HepG2 (cell line): ENCODE measurements at regions not wholly inside any gene's neighbourhood (a gene's known extent, or its start where the extent isn't known, plus 50 kb on each side); places are given as distances from the start of the nearest gene placed in this dataset.

Source experiments
- ATAC-seq: fragments of 200-7000 bp; cut with Tn5 transposase; 3 replicates; pipeline ENCODE4 v1.9.1; 2020; ENCODE audit warnings: mild to moderate bottlenecking, moderate library complexity
- BruUV-seq: library from RNA; stranded (reverse); fragments of 400-500 nt; replicated peaks from 2 replicates; lab custom pipeline; 2021; lab: Mats Ljungman, UMichigan
- CTCF ChIA-PET: fragments of 300-600 bp; formaldehyde crosslinking; extraction: SDS; loops from one replicate; lab custom pipeline; 2021; ENCODE audit warnings: low total read pairs, inconsistent platforms, low intra/inter-chr PET ratio; lab: Yijun Ruan, JAX
- POLR2A ChIA-PET: fragments of 350-600 bp; sonication (Branson Sonifier 250); formaldehyde crosslinking; loops from one replicate; lab custom pipeline; 2020; ENCODE audit warnings: antibody characterized with exemption, inconsistent platforms; lab: Yijun Ruan, JAX
- DNase-seq: peaks from one replicate; pipeline ENCODE4 v3.0.0-alpha.2; 2015; ENCODE audit warnings: low spot score
- FAIRE-seq: peaks from 3 replicates; lab custom pipeline; 2011; peaks lifted over from hg19 to GRCh38; lab: Jason Lieb, UNC
- H2AFZ ChIP-seq: one replicate; pipeline ENCODE4 v1.6.1; 2011; ENCODE audit warnings: low read length, inconsistent platforms
- H3K27ac ChIP-seq: fragments of 300-600 bp; 3 replicates; pipeline ENCODE4 v1.8.0; 2011; ENCODE audit warnings: mixed run types, mild to moderate bottlenecking, mixed read lengths, low read length, inconsistent platforms; ENCODE audit not compliant: insufficient read depth; ENCODE audit errors: extremely low read length
- H3K27me3 ChIP-seq, 2 experiments: fragments of 200-600 bp in 1 of 2; 2 replicates in 1 of 2; 3 replicates in 1 of 2; pipeline versions ENCODE4 v1.6.0 to v1.8.0; 2011; ENCODE audit warnings: low read length in 2 of 2, mild to moderate bottlenecking in 2 of 2, moderate library complexity in 2 of 2, inconsistent platforms in 1 of 2; ENCODE audit not compliant: insufficient read depth in 2 of 2, control insufficient read depth in 1 of 2
- H3K36me3 ChIP-seq, 2 experiments: fragments of 200-600 bp in 1 of 2; replicated peaks in 1 of 2; 2 replicates in 1 of 2; 3 replicates in 1 of 2; pipeline versions ENCODE4 v1.5.1 to v1.8.0; 2011; ENCODE audit warnings: low read length in 2 of 2, inconsistent platforms in 1 of 2; ENCODE audit not compliant: insufficient read depth in 2 of 2, control insufficient read depth in 1 of 2
- H3K4me1 ChIP-seq: 2 replicates; pipeline ENCODE4 v1.5.1; 2012; ENCODE audit warnings: low read length, inconsistent platforms; ENCODE audit not compliant: insufficient read depth
- H3K4me2 ChIP-seq: 2 replicates; pipeline ENCODE4 v1.6.0; 2011; ENCODE audit warnings: low read depth, low read length, inconsistent platforms
- H3K4me3 ChIP-seq, 3 experiments: fragments of 200-600 bp in 1 of 3; sonication (generic), shearing (Covaris generic) in 1 of 3; replicated peaks in 1 of 3; 2 replicates each; pipeline ENCODE4 v1.5.1; 2011 to 2016; ENCODE audit warnings: low read length in 3 of 3, inconsistent platforms in 2 of 3, low read depth in 2 of 3, mild to moderate bottlenecking in 2 of 3, control low read depth in 1 of 3, mixed read lengths in 1 of 3; ENCODE audit not compliant: insufficient read depth in 1 of 3
- H3K79me2 ChIP-seq: one replicate; pipeline ENCODE4 v1.6.1; 2011; ENCODE audit warnings: low read length, inconsistent platforms; ENCODE audit not compliant: insufficient read depth
- H3K9ac ChIP-seq: 2 replicates; pipeline ENCODE4 v1.6.0; 2011; ENCODE audit warnings: mild to moderate bottlenecking, low read depth, low read length, inconsistent platforms; ENCODE audit not compliant: insufficient read depth
- H3K9me3 ChIP-seq: 2 replicates; pipeline ENCODE4 v1.5.1; 2012; ENCODE audit warnings: mild to moderate bottlenecking, low read length
- H4K20me1 ChIP-seq: 2 replicates; pipeline ENCODE4 v1.6.0; 2011; ENCODE audit warnings: inconsistent platforms, mild to moderate bottlenecking, low read length, moderate library complexity; ENCODE audit not compliant: insufficient read depth
- CTCF ChIP-seq: sonication (generic); formaldehyde crosslinking; IDR thresholded peaks from 2 replicates; pipeline ENCODE4 v1.5.0; 2020; ENCODE audit warnings: mild to moderate bottlenecking, missing genetic modification reagents, moderate library complexity
- EEA1 ChIP-seq: sonication (generic); formaldehyde crosslinking; IDR thresholded peaks from 2 replicates; pipeline ENCODE4 v1.5.1; 2020; ENCODE audit warnings: mild to moderate bottlenecking, missing genetic modification reagents, borderline replicate concordance
- FOSL2 ChIP-seq: sonication (generic); formaldehyde crosslinking; IDR thresholded peaks from 2 replicates; pipeline ENCODE4 v1.4.0; 2020; ENCODE audit warnings: missing genetic modification reagents
- FOXA3 ChIP-seq: IDR thresholded peaks from 2 replicates; pipeline ENCODE4 v1.6.1; 2016; ENCODE audit warnings: missing genetic modification reagents, missing compliant biosample characterization
- GATAD2A ChIP-seq: IDR thresholded peaks from 2 replicates; pipeline ENCODE4 v1.6.1; 2016
- GLI4 ChIP-seq: sonication (generic); formaldehyde crosslinking; IDR thresholded peaks from 2 replicates; pipeline ENCODE4 v1.5.1; 2020; ENCODE audit warnings: missing genetic modification reagents, mild to moderate bottlenecking, moderate library complexity, borderline replicate concordance
- MIXL1 ChIP-seq: IDR thresholded peaks from 2 replicates; pipeline ENCODE4 v1.6.1; 2016
- SATB2 ChIP-seq: sonication (generic); formaldehyde crosslinking; IDR thresholded peaks from 2 replicates; pipeline ENCODE4 v1.5.0; 2020; ENCODE audit warnings: missing genetic modification reagents
- SIN3B ChIP-seq: fragments of 150-350 bp; IDR thresholded peaks from 2 replicates; pipeline ENCODE4 v1.6.1; 2014; ENCODE audit warnings: low read length
- STAG1 ChIP-seq: sonication (generic); formaldehyde crosslinking; IDR thresholded peaks from 2 replicates; pipeline ENCODE4 v1.4.0; 2020; ENCODE audit warnings: missing genetic modification reagents
- TCF7 ChIP-seq: sonication (generic); IDR thresholded peaks from 2 replicates; pipeline ENCODE4 v1.6.1; 2016; ENCODE audit warnings: antibody characterized with exemption, low read depth
- ZNF263 ChIP-seq: sonication (generic); formaldehyde crosslinking; IDR thresholded peaks from 2 replicates; pipeline ENCODE4 v1.4.0; 2020; ENCODE audit warnings: missing genetic modification reagents
- ZNF282 ChIP-seq: fragments of 450-650 bp; IDR thresholded peaks from 2 replicates; pipeline ENCODE4 v1.6.1; 2018; ENCODE audit not compliant: partially characterized antibody
- ZNF772 ChIP-seq: sonication (generic); formaldehyde crosslinking; IDR thresholded peaks from 2 replicates; pipeline ENCODE4 v1.5.0; 2020; ENCODE audit warnings: mild to moderate bottlenecking, missing genetic modification reagents
- WGBS: methylation state at CpG from one replicate; pipeline ENCODE4 v1.1.6; 2017; ENCODE audit warnings: low lambda C conversion rate; 5-methylcytosine and 5-hydroxymethylcytosine counted together
- in situ Hi-C: cut with HindIII; loops from 2 replicates; pipeline ENCODE4 v1.10.0; 2017; ENCODE audit warnings: low pct_unique_long_range_greater_than_20kb; ENCODE audit not compliant: extremely low pct_ligation_motif_present
- intact Hi-C: fragments of 100-400 bp; cut with micrococcal nuclease; formaldehyde crosslinking; loops from one replicate; pipeline ENCODE4 v1.10.0; 2022; ENCODE audit not compliant: unreplicated experiment
- TF ChIP-seq, protein P1 (sequence below): sonication (generic); formaldehyde crosslinking; IDR thresholded peaks from 2 replicates; pipeline ENCODE4 v1.5.0; 2020; ENCODE audit warnings: missing genetic modification reagents, mild to moderate bottlenecking, borderline replicate concordance

DNA sequence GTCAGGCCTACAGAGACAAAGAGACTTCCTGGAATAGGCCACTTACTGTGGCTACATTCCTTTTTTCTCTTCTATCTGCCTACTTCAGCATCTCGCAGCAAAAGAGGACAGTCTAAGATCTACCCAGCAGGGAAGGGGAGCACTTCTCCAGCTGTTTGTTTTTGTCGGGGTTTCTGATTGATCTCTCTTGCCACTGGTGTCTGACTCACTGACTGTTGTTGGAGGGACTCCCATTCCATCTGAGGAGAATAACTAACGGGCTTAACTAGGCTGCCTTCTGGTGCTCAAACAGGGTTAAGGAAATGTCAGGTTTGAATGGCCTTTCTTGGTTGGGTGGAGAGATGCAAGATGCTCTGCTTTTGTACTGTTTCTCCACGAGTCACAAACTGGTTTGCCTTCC lies 100.2 kb upstream of the TMEM164 start:
- FAIRE-seq (no peak), ATAC-seq (peak; percentile 69; the same call in 2 of the 3 replicates), DNase-seq (peak; percentile 41)
- no CpG with 5 or more reads among the region's 4 CpGs for WGBS
- Histone ChIP-seq H3K9ac (no peak overlapping the region), H2AFZ (no peak overlapping the region), H3K27ac (no peak overlapping the region), H3K4me2 (no peak overlapping the region), H3K27me3 (no peaks in the 10 kb centered on the region), H3K36me3 (no peaks in the 10 kb centered on the region), H3K9me3 (no peaks in the 10 kb centered on the region), H4K20me1 (no peaks in the 10 kb centered on the region), H3K4me3 (no peak overlapping the region), H3K4me1 (no peaks in the 10 kb centered on the region; the same call in 1 of the 2 replicates), H3K79me2 (no peaks in the 10 kb centered on the region)
- POLR2A ChIA-PET = no interaction called here
- CTCF ChIA-PET = interaction anchor here (0.9 kb wide), 1 partner anchor 16 kb away, joined by 3 read pairs; no protein-coding TSS in a partner anchor
- intact Hi-C loops = no loop called here
- TF ChIP-seq ZNF282 (no peak), TCF7 (peak; percentile 61), EEA1 (CRISPR knock-in tag) (no peak), FOXA3 (CRISPR knock-in tag) (no peak), FOSL2 (peak; percentile 78), ZNF263 (CRISPR knock-in tag) (peak; percentile 94), ZNF772 (CRISPR knock-in tag) (no peak), GATAD2A (CRISPR knock-in tag) (0 out of 2 replicates have a peak, but pooled peaks have one; percentile 18), GLI4 (CRISPR knock-in tag) (no peak)
- TF ChIP-seq, protein P1, sequence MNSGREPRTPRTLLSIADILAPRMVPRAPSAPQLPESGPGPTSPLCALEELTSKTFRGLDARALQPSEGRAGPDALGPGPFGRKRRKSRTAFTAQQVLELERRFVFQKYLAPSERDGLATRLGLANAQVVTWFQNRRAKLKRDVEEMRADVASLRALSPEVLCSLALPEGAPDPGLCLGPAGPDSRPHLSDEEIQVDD (CRISPR knock-in tag) = no peak
- in situ Hi-C loops = loop anchor here (25.0 kb wide), 1 partner anchor 510 kb away; no protein-coding TSS in a partner anchor
- BruUV-seq = no TSS peak

DNA sequence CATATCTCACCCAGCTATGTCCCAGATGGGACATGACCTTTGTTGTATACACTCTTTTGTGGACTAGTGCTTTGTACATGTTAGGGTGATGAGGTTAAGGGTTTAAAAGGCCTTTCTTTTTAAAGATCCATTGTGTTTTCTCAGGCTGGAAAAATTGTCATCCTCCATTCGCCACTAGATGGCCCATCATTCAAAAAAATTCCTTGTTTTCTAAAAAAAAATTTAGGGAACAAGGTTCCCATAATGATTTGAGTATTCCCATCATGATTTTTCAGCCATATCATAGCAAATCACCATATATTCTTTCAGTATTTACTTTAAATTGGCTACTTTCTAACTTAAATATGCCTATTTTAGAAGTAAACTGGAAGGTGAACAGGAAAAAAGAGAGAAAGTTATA lies 91.9 kb upstream of the TMEM164 start:
- no peak overlapping the region for H3K9ac ChIP-seq
- no peaks in the 10 kb centered on the region for H3K36me3 ChIP-seq
- no peak for DNase-seq
- H4K20me1 ChIP-seq = no peaks in the 10 kb centered on the region
- no peaks in the 10 kb centered on the region for H3K79me2 ChIP-seq
- TF ChIP-seq SATB2 (CRISPR knock-in tag) (no peak), CTCF (CRISPR knock-in tag) (peak; percentile 34), STAG1 (CRISPR knock-in tag) (peak; percentile 44), SIN3B (no peak), MIXL1 (CRISPR knock-in tag) (no peak)
- no peaks in the 10 kb centered on the region for H3K9me3 ChIP-seq
- H3K4me2 ChIP-seq = no peak overlapping the region
- no peaks in the 10 kb centered on the region for H3K27me3 ChIP-seq
- H3K27ac ChIP-seq = no peak overlapping the region
- no peak overlapping the region for H2AFZ ChIP-seq
- in situ Hi-C loops = loop anchor here (25.0 kb wide), 1 partner anchor 501 kb away; no protein-coding TSS in a partner anchor
- ChIA-PET CTCF (no interaction called here), POLR2A (no interaction called here)
- peaks cover 13% of the 10 kb centered on the region for H3K4me1 ChIP-seq
- no peak for ATAC-seq
- H3K4me3 ChIP-seq = no peak overlapping the region
- no TSS peak for BruUV-seq
- intact Hi-C loops = loop anchor here (2.0 kb wide), 1 partner anchor 214 kb away; no protein-coding TSS in a partner anchor
- FAIRE-seq = peak; percentile 32
- WGBS = 4% methylated on average over 1 of the region's 1 CpG
